Endothelial cell of umbilical vein (primary cell): ENCODE measurements at regions not wholly inside any gene's neighbourhood (a gene's known extent, or its start where the extent isn't known, plus 50 kb on each side); places are given as distances from the start of the nearest gene placed in this dataset.

ENCODE experiments used
- BruUV-seq: library from RNA; stranded (reverse); fragments of 400-500 nt; replicated peaks from 2 replicates; lab custom pipeline; 2021; lab: Mats Ljungman, UMichigan
- CTCF ChIA-PET: fragments of 300-600, 350-600 bp; sonication (Branson Sonifier 250); formaldehyde crosslinking; loops from one replicate; lab custom pipeline; 2021; ENCODE audit warnings: antibody characterized with exemption, inconsistent platforms; lab: Charles Lee
- POLR2A ChIA-PET: fragments of 300-600, 350-600 bp; sonication (Branson Sonifier 250); formaldehyde crosslinking; loops from one replicate; lab custom pipeline; 2021; ENCODE audit warnings: antibody characterized with exemption, inconsistent platforms; lab: Charles Lee
- DNase-seq: peaks from one replicate; pipeline ENCODE4 v3.0.0-alpha.2; 2011; ENCODE audit warnings: low read depth, low spot score
- FAIRE-seq: peaks from 2 replicates; lab custom pipeline; 2011; peaks lifted over from hg19 to GRCh38; lab: Jason Lieb, UNC
- H2AFZ ChIP-seq: 2 replicates; pipeline ENCODE4 v1.6.0; 2012; ENCODE audit warnings: low read depth, low read length, control low read depth, inconsistent platforms
- H3K27ac ChIP-seq: 2 replicates; pipeline ENCODE4 v1.5.1; 2011; ENCODE audit warnings: low read depth, mild to moderate bottlenecking, control low read depth, low read length, moderate library complexity; ENCODE audit not compliant: insufficient read depth
- H3K27me3 ChIP-seq, 2 experiments: 2 replicates each; pipeline versions ENCODE4 v1.6.0 to v1.6.1; 2011; ENCODE audit warnings: low read length in 2 of 2, mixed read lengths in 1 of 2; ENCODE audit not compliant: control insufficient read depth in 2 of 2, insufficient read depth in 2 of 2
- H3K36me3 ChIP-seq, 2 experiments: 2 replicates in 1 of 2; 3 replicates in 1 of 2; pipeline ENCODE4 v1.5.1; 2011; ENCODE audit warnings: low read length in 2 of 2, mild to moderate bottlenecking in 1 of 2, moderate library complexity in 1 of 2; ENCODE audit not compliant: control insufficient read depth in 2 of 2, insufficient read depth in 2 of 2; ENCODE audit errors: extremely low read depth in 1 of 2
- H3K4me1 ChIP-seq: 3 replicates; pipeline ENCODE4 v1.5.1; 2011; ENCODE audit warnings: mild to moderate bottlenecking, low read length; ENCODE audit not compliant: control insufficient read depth, insufficient read depth; ENCODE audit errors: extremely low read depth
- H3K4me2 ChIP-seq: 2 replicates; pipeline ENCODE4 v1.6.1; 2011; ENCODE audit warnings: low read length, control low read depth, mixed read lengths; ENCODE audit not compliant: insufficient read depth
- H3K4me3 ChIP-seq, 3 experiments: fragments of 200-600 bp in 1 of 3; sonication (generic), shearing (Covaris generic) in 1 of 3; replicated peaks in 1 of 3; 2 replicates each; pipeline ENCODE4 v1.5.1; 2011 to 2016; ENCODE audit warnings: control low read depth in 3 of 3, low read length in 3 of 3, mild to moderate bottlenecking in 2 of 3, inconsistent platforms in 1 of 3, low read depth in 1 of 3, moderate library complexity in 1 of 3; ENCODE audit not compliant: insufficient read depth in 1 of 3
- H3K79me2 ChIP-seq: 2 replicates; pipeline ENCODE4 v1.6.0; 2012; ENCODE audit warnings: low read length, inconsistent platforms; ENCODE audit not compliant: control insufficient read depth, insufficient read depth
- H3K9ac ChIP-seq: replicated peaks from 2 replicates; pipeline ENCODE3; 2011; ENCODE audit warnings: low read length, control low read depth; ENCODE audit not compliant: insufficient read depth; ENCODE audit errors: extremely low read depth
- H3K9me1 ChIP-seq: replicated peaks from 3 replicates; pipeline ENCODE4 v1.6.0; 2011; ENCODE audit warnings: mild to moderate bottlenecking, low read length; ENCODE audit not compliant: control insufficient read depth, insufficient read depth; ENCODE audit errors: extremely low read depth
- H3K9me3 ChIP-seq: replicated peaks from 2 replicates; pipeline ENCODE4 v1.5.1; 2012; ENCODE audit warnings: low read length, inconsistent platforms; ENCODE audit not compliant: control insufficient read depth, insufficient read depth
- H4K20me1 ChIP-seq: replicated peaks from 2 replicates; pipeline ENCODE3; 2011; ENCODE audit warnings: mild to moderate bottlenecking, low read length; ENCODE audit not compliant: control insufficient read depth, insufficient read depth; ENCODE audit errors: extremely low read depth
- EZH2 ChIP-seq: IDR thresholded peaks from 2 replicates; pipeline ENCODE4 v1.6.1; 2012; ENCODE audit warnings: borderline replicate concordance, low read depth, mild to moderate bottlenecking, moderate library complexity, low read length, inconsistent platforms; ENCODE audit not compliant: severe bottlenecking
- FOS ChIP-seq: IDR thresholded peaks from 2 replicates; pipeline ENCODE4 v1.6.1; 2011; ENCODE audit warnings: mild to moderate bottlenecking, low read length, moderate library complexity, borderline replicate concordance; ENCODE audit not compliant: insufficient read depth
- GATA2 ChIP-seq: IDR thresholded peaks from 2 replicates; pipeline ENCODE4 v1.7.0; 2011; ENCODE audit warnings: low read depth, mild to moderate bottlenecking, moderate library complexity, mixed read lengths, low read length; ENCODE audit not compliant: insufficient read length, insufficient read depth
- JUN ChIP-seq: IDR thresholded peaks from 2 replicates; pipeline ENCODE4 v1.6.1; 2011; ENCODE audit warnings: borderline replicate concordance, low read depth; ENCODE audit not compliant: insufficient read length, insufficient read depth
- MYC ChIP-seq: IDR thresholded peaks from one replicate; pipeline ENCODE4 v1.6.1; 2011; ENCODE audit warnings: mild to moderate bottlenecking, low read depth, low read length
- POLR2A ChIP-seq: IDR thresholded peaks from 2 replicates; pipeline ENCODE4 v1.6.1; 2012; ENCODE audit warnings: low read depth, mild to moderate bottlenecking, control low read depth, low read length
- POLR2AphosphoS5 ChIP-seq: IDR thresholded peaks from 2 replicates; pipeline ENCODE4 v1.6.1; 2012; ENCODE audit warnings: low read depth, mild to moderate bottlenecking, control low read depth, low read length, moderate library complexity; ENCODE audit not compliant: insufficient read depth
- dilution Hi-C: fragments of 300-500 bp; cut with MboI; formaldehyde crosslinking; loops from one replicate; pipeline ENCODE4 v1.15.0; 2019; ENCODE audit warnings: low sequenced_read_pairs; ENCODE audit not compliant: extremely low pct_ligation_motif_present
- intact Hi-C: fragments of 100-400 bp; cut with micrococcal nuclease; formaldehyde crosslinking; loops from one replicate; pipeline ENCODE4 v1.10.0; 2022
- TF ChIP-seq, protein P1 (sequence below): IDR thresholded peaks from 2 replicates; pipeline ENCODE4 v1.6.1; 2011; ENCODE audit not compliant: insufficient read depth, insufficient read length
- TF ChIP-seq, protein P2 (sequence below), 2 donors: IDR thresholded peaks; 1 replicate in 1 of 2; 2 replicates in 1 of 2; pipeline ENCODE4 v1.5.1; 2011; ENCODE audit warnings: low read length in 2 of 2, mild to moderate bottlenecking in 2 of 2, moderate library complexity in 2 of 2, control low read depth in 1 of 2, inconsistent platforms in 1 of 2, low read depth in 1 of 2; ENCODE audit not compliant: insufficient read depth in 1 of 2; ENCODE audit errors: extremely low read depth in 1 of 2

GRCh38 chr17:77504652-77505155 is 363.9 kb downstream of the SEC14L1 start:
- no peak for TF ChIP-seq MYC
- no peak for TF ChIP-seq POLR2AphosphoS5
- TF ChIP-seq, protein P1, sequence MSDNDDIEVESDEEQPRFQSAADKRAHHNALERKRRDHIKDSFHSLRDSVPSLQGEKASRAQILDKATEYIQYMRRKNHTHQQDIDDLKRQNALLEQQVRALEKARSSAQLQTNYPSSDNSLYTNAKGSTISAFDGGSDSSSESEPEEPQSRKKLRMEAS = no peak
- TF ChIP-seq GATA2 = no peak
- no peak for TF ChIP-seq EZH2
- TF ChIP-seq, protein P2, sequence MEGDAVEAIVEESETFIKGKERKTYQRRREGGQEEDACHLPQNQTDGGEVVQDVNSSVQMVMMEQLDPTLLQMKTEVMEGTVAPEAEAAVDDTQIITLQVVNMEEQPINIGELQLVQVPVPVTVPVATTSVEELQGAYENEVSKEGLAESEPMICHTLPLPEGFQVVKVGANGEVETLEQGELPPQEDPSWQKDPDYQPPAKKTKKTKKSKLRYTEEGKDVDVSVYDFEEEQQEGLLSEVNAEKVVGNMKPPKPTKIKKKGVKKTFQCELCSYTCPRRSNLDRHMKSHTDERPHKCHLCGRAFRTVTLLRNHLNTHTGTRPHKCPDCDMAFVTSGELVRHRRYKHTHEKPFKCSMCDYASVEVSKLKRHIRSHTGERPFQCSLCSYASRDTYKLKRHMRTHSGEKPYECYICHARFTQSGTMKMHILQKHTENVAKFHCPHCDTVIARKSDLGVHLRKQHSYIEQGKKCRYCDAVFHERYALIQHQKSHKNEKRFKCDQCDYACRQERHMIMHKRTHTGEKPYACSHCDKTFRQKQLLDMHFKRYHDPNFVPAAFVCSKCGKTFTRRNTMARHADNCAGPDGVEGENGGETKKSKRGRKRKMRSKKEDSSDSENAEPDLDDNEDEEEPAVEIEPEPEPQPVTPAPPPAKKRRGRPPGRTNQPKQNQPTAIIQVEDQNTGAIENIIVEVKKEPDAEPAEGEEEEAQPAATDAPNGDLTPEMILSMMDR (IDR thresholded peaks at IDR 0.05; ENCODE audit: extremely low read depth in 1 of 2, insufficient read depth in 1 of 2, low read depth in 1 of 2, low read length in 2 of 2) = no peak
- no peak for TF ChIP-seq FOS
- TF ChIP-seq POLR2A = no peak
- TF ChIP-seq JUN = no peak
- H3K9ac ChIP-seq = no peak overlapping the region
- H3K9me3 ChIP-seq = no peaks in the 10 kb centered on the region
- H3K4me1 ChIP-seq = no peaks in the 10 kb centered on the region
- H3K4me2 ChIP-seq = no peak overlapping the region
- ChIA-PET CTCF (interaction anchor here (0.7 to 1.2 kb wide), 2 partner anchors 75 to 173 kb away, joined by 3 to 4 read pairs; no protein-coding TSS in a partner anchor), POLR2A (interaction anchor here (1.4 kb wide), 1 partner anchor 454 kb away, joined by 3 read pairs; the partner anchor contains the start of gene TNRC6C)
- no TSS peak for BruUV-seq
- intact Hi-C loops = no loop called here
- H2AFZ ChIP-seq = no peak overlapping the region
- H3K4me3 ChIP-seq = no peak overlapping the region
- H3K79me2 ChIP-seq = no peaks in the 10 kb centered on the region
- no peak overlapping the region for H3K27ac ChIP-seq
- H4K20me1 ChIP-seq = no peaks in the 10 kb centered on the region
- no peaks in the 10 kb centered on the region for H3K9me1 ChIP-seq
- dilution Hi-C loops = no loop called here
- no peaks in the 10 kb centered on the region for H3K36me3 ChIP-seq
- no peaks in the 10 kb centered on the region for H3K27me3 ChIP-seq
- FAIRE-seq = no peak
- DNase-seq = no peak
